GM12878 (cell line): ENCODE measurements at regions not wholly inside any gene's neighbourhood (a gene's known extent, or its start where the extent isn't known, plus 50 kb on each side); places are given as distances from the start of the nearest gene placed in this dataset.

Experiments
- ATAC-seq: fragments of 200-7000 bp; cut with Tn5 transposase; 3 replicates; pipeline ENCODE4 v1.9.1; 2020; ENCODE audit warnings: mild to moderate bottlenecking, moderate library complexity
- BruUV-seq: library from RNA; stranded (reverse); fragments of 400-500 nt; replicated peaks from 2 replicates; lab custom pipeline; 2021; lab: Mats Ljungman, UMichigan
- CTCF ChIA-PET: fragments of 300-600 bp; sonication (Branson Sonifier 250); formaldehyde crosslinking; extraction: SDS; loops from one replicate; lab custom pipeline; 2021; ENCODE audit warnings: inconsistent platforms; lab: Yijun Ruan, JAX
- POLR2A ChIA-PET: fragments of 350-600 bp; formaldehyde crosslinking; extraction: SDS; loops from one replicate; lab custom pipeline; 2021; ENCODE audit warnings: inconsistent platforms; lab: Charles Lee
- RAD21 ChIA-PET: fragments of 300-600 bp; sonication (Branson Sonifier 250); formaldehyde crosslinking; loops from one replicate; lab custom pipeline; 2023; ENCODE audit warnings: antibody characterized with exemption; ENCODE audit not compliant: unreplicated experiment; lab: Charles Lee
- SMC1A ChIA-PET: fragments of 300-600 bp; sonication (Branson Sonifier 250); formaldehyde crosslinking; loops from one replicate; lab custom pipeline; 2023; ENCODE audit not compliant: unreplicated experiment, uncharacterized antibody; lab: Charles Lee
- DNase-seq: peaks from one replicate; pipeline ENCODE4 v3.0.0-alpha.2; 2011; ENCODE audit warnings: low read depth, low spot score
- FAIRE-seq: peaks from 3 replicates; lab custom pipeline; 2011; peaks lifted over from hg19 to GRCh38; lab: Jason Lieb, UNC
- H2AFZ ChIP-seq: 2 replicates; pipeline ENCODE4 v1.6.0; 2011; ENCODE audit warnings: low read depth, low read length, control low read depth; ENCODE audit not compliant: control insufficient read depth
- H3K27ac ChIP-seq: 2 replicates; pipeline ENCODE4 v1.5.1; 2011; ENCODE audit warnings: control low read depth; ENCODE audit not compliant: control insufficient read depth, insufficient read depth
- H3K27me3 ChIP-seq, 2 experiments: replicated peaks in 1 of 2; 2 replicates each; pipeline versions ENCODE4 v1.6.0 to v1.6.1; 2011; ENCODE audit warnings: low read length in 1 of 2; ENCODE audit not compliant: control insufficient read depth in 2 of 2, insufficient read depth in 2 of 2
- H3K36me3 ChIP-seq, 2 experiments: 2 replicates each; pipeline ENCODE4 v1.5.1; 2011; ENCODE audit warnings: low read length in 1 of 2; ENCODE audit not compliant: control insufficient read depth in 2 of 2, insufficient read depth in 2 of 2
- H3K4me1 ChIP-seq: 2 replicates; pipeline ENCODE4 v1.6.1; 2011; ENCODE audit warnings: mild to moderate bottlenecking, low read length, moderate library complexity, mixed read lengths; ENCODE audit not compliant: control insufficient read depth, insufficient read depth
- H3K4me2 ChIP-seq: 2 replicates; pipeline ENCODE4 v1.6.0; 2011; ENCODE audit warnings: control low read depth; ENCODE audit not compliant: control insufficient read depth, insufficient read depth
- H3K4me3 ChIP-seq: fragments of 200-600 bp; sonication (generic); 2 replicates; pipeline ENCODE4 v1.5.1; 2016
- H3K79me2 ChIP-seq: 2 replicates; pipeline ENCODE4 v1.6.0; 2011; ENCODE audit warnings: low read length; ENCODE audit not compliant: control insufficient read depth, insufficient read depth
- H3K9ac ChIP-seq: 2 replicates; pipeline ENCODE4 v1.8.0; 2011; ENCODE audit warnings: low read length, control low read depth, mixed read lengths; ENCODE audit not compliant: control insufficient read depth, insufficient read depth
- H3K9me3 ChIP-seq: replicated peaks from 3 replicates; pipeline ENCODE4 v1.5.1; 2011; ENCODE audit warnings: mild to moderate bottlenecking, low read length; ENCODE audit not compliant: control insufficient read depth, insufficient read depth
- H4K20me1 ChIP-seq: 2 replicates; pipeline ENCODE4 v1.6.0; 2011; ENCODE audit not compliant: control insufficient read depth, insufficient read depth
- BHLHE40 ChIP-seq, 2 experiments: fragments of 450-650 bp in 1 of 2; IDR thresholded peaks; 2 replicates each; pipeline ENCODE4 v1.6.1; 2011 to 2017; ENCODE audit warnings: low read depth in 2 of 2, borderline replicate concordance in 1 of 2, improper control_type of control experiment in 1 of 2, low read length in 1 of 2, mild to moderate bottlenecking in 1 of 2
- CBX5 ChIP-seq: sonication (generic); IDR thresholded peaks from 2 replicates; pipeline ENCODE4 v1.6.1; 2016; ENCODE audit warnings: low read depth, moderate library complexity, mild to moderate bottlenecking, inconsistent platforms
- ETV6 ChIP-seq, 2 experiments: fragments of 450-650 bp in 1 of 2; IDR thresholded peaks in 1 of 2; conservative IDR thresholded peaks in 1 of 2; 2 replicates each; pipeline ENCODE4 v1.6.1; 2014; ENCODE audit warnings: antibody characterized with exemption in 1 of 2, borderline replicate concordance in 1 of 2, low read depth in 1 of 2, mild to moderate bottlenecking in 1 of 2, moderate library complexity in 1 of 2
- MEF2A ChIP-seq: IDR thresholded peaks from 2 replicates; pipeline ENCODE4 v1.6.1; 2011; ENCODE audit warnings: low read depth, mild to moderate bottlenecking, low read length, moderate library complexity; ENCODE audit not compliant: insufficient read depth
- MYB ChIP-seq: fragments of 150-350 bp; IDR thresholded peaks from 2 replicates; pipeline ENCODE4 v1.6.1; 2014; ENCODE audit warnings: mild to moderate bottlenecking, low read depth, low read length, borderline replicate concordance
- NFIC ChIP-seq: IDR thresholded peaks from 2 replicates; pipeline ENCODE4 v1.6.1; 2012; ENCODE audit warnings: low read depth, mild to moderate bottlenecking, inconsistent platforms, low read length, moderate library complexity
- NFYA ChIP-seq: IDR thresholded peaks from 2 replicates; pipeline ENCODE4 v1.6.1; 2011; ENCODE audit warnings: low read depth, mild to moderate bottlenecking, low read length, improper control_type of control experiment, borderline replicate concordance
- POU2F2 ChIP-seq: IDR thresholded peaks from 3 replicates; pipeline ENCODE4 v1.6.1; 2011; ENCODE audit warnings: low read depth, mild to moderate bottlenecking, low read length, borderline replicate concordance
- RAD21 ChIP-seq: IDR thresholded peaks from 2 replicates; pipeline ENCODE4 v1.6.1; 2011; ENCODE audit warnings: mild to moderate bottlenecking, low read depth, low read length, moderate library complexity; ENCODE audit not compliant: insufficient read depth
- RUNX3 ChIP-seq: IDR thresholded peaks from 2 replicates; pipeline ENCODE4 v1.6.1; 2012; ENCODE audit warnings: low read length, inconsistent platforms
- SMAD5 ChIP-seq: IDR thresholded peaks from 2 replicates; pipeline ENCODE4 v1.6.1; 2016; ENCODE audit warnings: antibody characterized with exemption, low read depth
- SMC3 ChIP-seq: IDR thresholded peaks from 2 replicates; pipeline ENCODE4 v1.6.1; 2011; ENCODE audit warnings: low read length, improper control_type of control experiment, borderline replicate concordance
- SP1 ChIP-seq: IDR thresholded peaks from one replicate; pipeline ENCODE4 v1.6.1; 2011; ENCODE audit warnings: low read depth, low read length
- TCF7 ChIP-seq: IDR thresholded peaks from 2 replicates; pipeline ENCODE4 v1.6.1; 2014; ENCODE audit warnings: antibody characterized with exemption, borderline replicate concordance
- ZNF274 ChIP-seq: IDR thresholded peaks from one replicate; pipeline ENCODE4 v1.8.0; 2011; ENCODE audit not compliant: insufficient read length, insufficient read depth
- WGBS: methylation state at CpG from one replicate; pipeline ENCODE4 v1.1.6; 2016; ENCODE audit warnings: low lambda C conversion rate; ENCODE audit not compliant: insufficient replicate concordance, insufficient coverage; ENCODE audit errors: missing lambda C conversion rate; 5-methylcytosine and 5-hydroxymethylcytosine counted together
- in situ Hi-C: fragments of 300-500 bp; cut with MboI; formaldehyde crosslinking; loops from 9 replicates; pipeline ENCODE4 v1.14.3; 2018; ENCODE audit warnings: mixed read lengths
- intact Hi-C: fragments of 100-400 bp; cut with micrococcal nuclease; formaldehyde crosslinking; loops from one replicate; pipeline ENCODE4 v1.14.2; 2022; ENCODE audit not compliant: unreplicated experiment
- TF ChIP-seq, protein P1 (sequence below): fragments of 150-350 bp; IDR thresholded peaks from 2 replicates; pipeline ENCODE4 v1.6.1; 2014; ENCODE audit warnings: mild to moderate bottlenecking, low read depth, low read length
- TF ChIP-seq, protein P2 (sequence below), 3 experiments: IDR thresholded peaks in 2 of 3; conservative IDR thresholded peaks in 1 of 3; 2 replicates each; pipeline ENCODE4 v1.5.1; 2011; ENCODE audit warnings: low read depth in 3 of 3, low read length in 3 of 3, mild to moderate bottlenecking in 3 of 3, control low read depth in 2 of 3, moderate library complexity in 2 of 3, inconsistent platforms in 1 of 3, mixed read lengths in 1 of 3; ENCODE audit not compliant: control insufficient read depth in 2 of 3, insufficient read depth in 1 of 3; ENCODE audit errors: extremely low read depth in 1 of 3
- TF ChIP-seq, protein P3 (sequence below): fragments of 450-650 bp; formaldehyde crosslinking; IDR thresholded peaks from 2 replicates; pipeline ENCODE4 v1.4.0; 2022; ENCODE audit warnings: mild to moderate bottlenecking, moderate library complexity

DNA sequence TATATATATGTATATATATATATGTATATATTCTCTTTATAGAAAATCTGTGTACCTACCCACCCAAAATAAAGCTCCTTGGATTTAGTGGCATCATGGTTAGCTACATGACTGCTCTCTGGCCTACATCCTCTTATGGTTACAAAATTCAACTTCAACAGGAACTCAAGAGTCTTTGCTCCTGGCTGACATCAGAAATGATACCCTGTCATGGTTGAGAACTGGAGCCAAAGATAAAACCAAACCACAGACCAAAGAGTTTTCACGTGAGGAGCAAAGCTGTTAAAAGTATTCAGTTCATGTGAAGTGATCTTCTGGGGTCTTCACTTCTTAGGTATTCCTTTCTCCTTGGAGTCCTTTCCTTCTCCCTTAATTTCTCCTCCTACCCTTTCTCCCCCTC lies 476.3 kb downstream of the SOX11 start:
- Histone ChIP-seq H3K79me2 (no peaks in the 10 kb centered on the region), H3K36me3 (no peaks in the 10 kb centered on the region), H3K4me1 (no peaks in the 10 kb centered on the region; the same call in 1 of the 2 replicates), H3K4me3 (no peak overlapping the region), H3K9ac (no peak overlapping the region), H4K20me1 (no peaks in the 10 kb centered on the region), H3K9me3 (no peaks in the 10 kb centered on the region), H3K4me2 (no peak overlapping the region), H3K27ac (no peak overlapping the region), H3K27me3 (no peaks in the 10 kb centered on the region)
- SMC1A ChIA-PET, result no interaction called here
- no peak for FAIRE-seq
- RAD21 ChIA-PET, result no interaction called here
- DNase-seq, result no peak
- CTCF ChIA-PET, result interaction anchor here (0.8 to 1.2 kb wide), 2 partner anchors 116 to 453 kb away, joined by 3 to 6 read pairs; no protein-coding TSS in a partner anchor
- 0% methylated on average over 1 of the region's 1 CpG for WGBS
- no peak for ATAC-seq
- in situ Hi-C loops (no loop called here), intact Hi-C loops (no loop called here)
- no TSS peak for BruUV-seq
- TF ChIP-seq RUNX3 (peak; percentile 59), ZNF274 (no peak), TCF7 (no peak), NFYA (no peak), BHLHE40 (IDR thresholded peaks at IDR 0.05; ENCODE audit: borderline replicate concordance in 1 of 2, low read depth in 2 of 2, low read length in 1 of 2) (peak; percentile 38 to 49; a peak in 1 of 4 replicates), MYB (no peak), CBX5 (no peak), MEF2A (no peak), SP1 (no peak), ETV6 (conservative IDR thresholded peaks at IDR 0.05 in 1 of 2, IDR thresholded peaks at IDR 0.05 in 1 of 2; ENCODE audit: borderline replicate concordance in 1 of 2, low read depth in 1 of 2) (no peak), POU2F2 (no peak), NFIC (no peak), RAD21 (no peak), SMC3 (no peak), SMAD5 (no peak)
- TF ChIP-seq, protein P1, sequence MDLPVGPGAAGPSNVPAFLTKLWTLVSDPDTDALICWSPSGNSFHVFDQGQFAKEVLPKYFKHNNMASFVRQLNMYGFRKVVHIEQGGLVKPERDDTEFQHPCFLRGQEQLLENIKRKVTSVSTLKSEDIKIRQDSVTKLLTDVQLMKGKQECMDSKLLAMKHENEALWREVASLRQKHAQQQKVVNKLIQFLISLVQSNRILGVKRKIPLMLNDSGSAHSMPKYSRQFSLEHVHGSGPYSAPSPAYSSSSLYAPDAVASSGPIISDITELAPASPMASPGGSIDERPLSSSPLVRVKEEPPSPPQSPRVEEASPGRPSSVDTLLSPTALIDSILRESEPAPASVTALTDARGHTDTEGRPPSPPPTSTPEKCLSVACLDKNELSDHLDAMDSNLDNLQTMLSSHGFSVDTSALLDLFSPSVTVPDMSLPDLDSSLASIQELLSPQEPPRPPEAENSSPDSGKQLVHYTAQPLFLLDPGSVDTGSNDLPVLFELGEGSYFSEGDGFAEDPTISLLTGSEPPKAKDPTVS, result no peak
- TF ChIP-seq, protein P2, sequence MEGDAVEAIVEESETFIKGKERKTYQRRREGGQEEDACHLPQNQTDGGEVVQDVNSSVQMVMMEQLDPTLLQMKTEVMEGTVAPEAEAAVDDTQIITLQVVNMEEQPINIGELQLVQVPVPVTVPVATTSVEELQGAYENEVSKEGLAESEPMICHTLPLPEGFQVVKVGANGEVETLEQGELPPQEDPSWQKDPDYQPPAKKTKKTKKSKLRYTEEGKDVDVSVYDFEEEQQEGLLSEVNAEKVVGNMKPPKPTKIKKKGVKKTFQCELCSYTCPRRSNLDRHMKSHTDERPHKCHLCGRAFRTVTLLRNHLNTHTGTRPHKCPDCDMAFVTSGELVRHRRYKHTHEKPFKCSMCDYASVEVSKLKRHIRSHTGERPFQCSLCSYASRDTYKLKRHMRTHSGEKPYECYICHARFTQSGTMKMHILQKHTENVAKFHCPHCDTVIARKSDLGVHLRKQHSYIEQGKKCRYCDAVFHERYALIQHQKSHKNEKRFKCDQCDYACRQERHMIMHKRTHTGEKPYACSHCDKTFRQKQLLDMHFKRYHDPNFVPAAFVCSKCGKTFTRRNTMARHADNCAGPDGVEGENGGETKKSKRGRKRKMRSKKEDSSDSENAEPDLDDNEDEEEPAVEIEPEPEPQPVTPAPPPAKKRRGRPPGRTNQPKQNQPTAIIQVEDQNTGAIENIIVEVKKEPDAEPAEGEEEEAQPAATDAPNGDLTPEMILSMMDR (IDR thresholded peaks at IDR 0.05 in 2 of 3, conservative IDR thresholded peaks at IDR 0.05 in 1 of 3; ENCODE audit: control insufficient read depth in 2 of 3, extremely low read depth in 1 of 3, insufficient read depth in 1 of 3, low read depth in 3 of 3, low read length in 3 of 3), result no peak
- TF ChIP-seq, protein P3, sequence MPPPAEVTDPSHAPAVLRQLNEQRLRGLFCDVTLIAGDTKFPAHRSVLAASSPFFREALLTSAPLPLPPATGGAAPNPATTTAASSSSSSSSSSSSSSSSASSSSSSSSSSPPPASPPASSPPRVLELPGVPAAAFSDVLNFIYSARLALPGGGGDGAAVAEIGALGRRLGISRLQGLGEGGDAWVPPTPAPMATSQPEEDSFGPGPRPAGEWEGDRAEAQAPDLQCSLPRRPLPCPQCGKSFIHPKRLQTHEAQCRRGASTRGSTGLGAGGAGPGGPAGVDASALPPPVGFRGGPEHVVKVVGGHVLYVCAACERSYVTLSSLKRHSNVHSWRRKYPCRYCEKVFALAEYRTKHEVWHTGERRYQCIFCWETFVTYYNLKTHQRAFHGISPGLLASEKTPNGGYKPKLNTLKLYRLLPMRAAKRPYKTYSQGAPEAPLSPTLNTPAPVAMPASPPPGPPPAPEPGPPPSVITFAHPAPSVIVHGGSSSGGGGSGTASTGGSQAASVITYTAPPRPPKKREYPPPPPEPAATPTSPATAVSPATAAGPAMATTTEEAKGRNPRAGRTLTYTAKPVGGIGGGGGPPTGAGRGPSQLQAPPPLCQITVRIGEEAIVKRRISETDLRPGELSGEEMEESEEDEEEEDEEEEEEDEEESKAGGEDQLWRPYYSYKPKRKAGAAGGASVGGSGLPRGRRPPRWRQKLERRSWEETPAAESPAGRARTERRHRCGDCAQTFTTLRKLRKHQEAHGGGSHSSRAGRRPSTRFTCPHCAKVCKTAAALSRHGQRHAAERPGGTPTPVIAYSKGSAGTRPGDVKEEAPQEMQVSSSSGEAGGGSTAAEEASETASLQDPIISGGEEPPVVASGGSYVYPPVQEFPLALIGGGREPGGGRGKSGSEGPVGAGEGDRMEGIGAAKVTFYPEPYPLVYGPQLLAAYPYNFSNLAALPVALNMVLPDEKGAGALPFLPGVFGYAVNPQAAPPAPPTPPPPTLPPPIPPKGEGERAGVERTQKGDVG (CRISPR knock-in tag), result no peak
- TF ChIP-seq, all 136 proteins: peak for 2
- H2AFZ ChIP-seq, result no peak overlapping the region
- POLR2A ChIA-PET, result interaction anchor here (0.6 kb wide), 1 partner anchor 723 kb away, joined by 3 read pairs; no protein-coding TSS in a partner anchor
